Heart left ventricle (tissue), 13 donors: ENCODE measurements at regions not wholly inside any gene's neighbourhood (a gene's known extent, or its start where the extent isn't known, plus 50 kb on each side); places are given as distances from the start of the nearest gene placed in this dataset.

Experiments used
- CTCF ChIP-seq, 12 donors: fragments of 200-600 bp; sonication (generic) in 4 of 12; IDR thresholded peaks; one replicate each; pipeline versions ENCODE4 v1.5.0 to v1.8.0; 2018 to 2022; ENCODE audit warnings: antibody characterized with exemption in 12 of 12, mild to moderate bottlenecking in 5 of 12
- POLR2A ChIP-seq, 2 donors: fragments of 450-650 bp; IDR thresholded peaks; one replicate each; pipeline ENCODE4 v1.6.1; 2017; ENCODE audit warnings: antibody characterized with exemption in 2 of 2, mild to moderate bottlenecking in 2 of 2, moderate library complexity in 2 of 2
- donor health status: ischemic (EF 13 %, LVEDD 7.1; RV severe dilation, severe dysfunction).
- donor health status: DM: no; HTN: yes; CAD: no.
- donor health status: DM: no; HTN: no; CAD: no.
- donor health status: ischemic (EF 25% LVEDD 6.9; RV normal size, moderate dysfunction).
- donor health status: ischemic (EF 25% LVEDD 5.7; RV mildly dilated, moderate dysfunction).
- donor health status: ischemic (EF 35%, LVEDD 5.7; RV mildly dilated, moderate dysfunction).
- donor health status: nonischemic (EF 11% LVEDD 7.7; RV severe dilation, severe dysfunction).
- donor health status: DM: yes; HTN: yes; CAD: no.
- donor health status: PGD.
- donor health status: ischemic (EF 29% LVEDD 5.4; RV normal size, mild dysfunction).
- donor health status: nonischemic (EF 23%, LVEDD 6.1; RV moderate dilation, normal function).

- TF ChIP-seq CTCF (IDR thresholded peaks at IDR 0.05), result no peak
- no peak for TF ChIP-seq POLR2A (IDR thresholded peaks at IDR 0.05)
These were observed 130.9 kb upstream of the SATB1 start for GRCh38 chr3:18556001-18556408.
